ENCODE measurements at regions not wholly inside any gene's neighbourhood (a gene's known extent, or its start where the extent isn't known, plus 50 kb on each side); places are given as distances from the start of the nearest gene placed in this dataset.
"Not testable (repeated sequence)": the region's sequence is repeated elsewhere in the genome, so short reads cannot be mapped to it uniquely, and the experiment has no call there.

DNA sequence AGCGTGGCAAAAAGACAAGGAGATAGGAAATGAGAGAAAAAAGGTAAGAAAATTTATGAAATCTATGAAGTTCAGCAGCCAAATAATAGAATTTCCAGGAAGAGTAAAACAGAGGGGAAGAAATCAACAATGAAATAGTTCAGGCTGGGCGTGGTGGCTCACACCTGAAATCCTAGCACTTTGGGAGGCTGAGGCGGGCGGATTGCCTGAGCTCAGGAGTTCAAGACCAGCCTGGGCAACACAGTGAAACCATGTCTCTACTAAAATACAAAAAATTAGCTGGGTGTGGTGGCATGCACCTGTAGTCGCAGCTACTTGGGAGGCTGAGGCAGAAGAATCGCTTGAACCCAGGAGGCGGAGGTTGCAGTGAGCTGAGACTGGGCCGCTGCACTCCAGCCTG, 62.1 kb upstream of the RESF1 start:
- TF ChIP-seq, protein P1, sequence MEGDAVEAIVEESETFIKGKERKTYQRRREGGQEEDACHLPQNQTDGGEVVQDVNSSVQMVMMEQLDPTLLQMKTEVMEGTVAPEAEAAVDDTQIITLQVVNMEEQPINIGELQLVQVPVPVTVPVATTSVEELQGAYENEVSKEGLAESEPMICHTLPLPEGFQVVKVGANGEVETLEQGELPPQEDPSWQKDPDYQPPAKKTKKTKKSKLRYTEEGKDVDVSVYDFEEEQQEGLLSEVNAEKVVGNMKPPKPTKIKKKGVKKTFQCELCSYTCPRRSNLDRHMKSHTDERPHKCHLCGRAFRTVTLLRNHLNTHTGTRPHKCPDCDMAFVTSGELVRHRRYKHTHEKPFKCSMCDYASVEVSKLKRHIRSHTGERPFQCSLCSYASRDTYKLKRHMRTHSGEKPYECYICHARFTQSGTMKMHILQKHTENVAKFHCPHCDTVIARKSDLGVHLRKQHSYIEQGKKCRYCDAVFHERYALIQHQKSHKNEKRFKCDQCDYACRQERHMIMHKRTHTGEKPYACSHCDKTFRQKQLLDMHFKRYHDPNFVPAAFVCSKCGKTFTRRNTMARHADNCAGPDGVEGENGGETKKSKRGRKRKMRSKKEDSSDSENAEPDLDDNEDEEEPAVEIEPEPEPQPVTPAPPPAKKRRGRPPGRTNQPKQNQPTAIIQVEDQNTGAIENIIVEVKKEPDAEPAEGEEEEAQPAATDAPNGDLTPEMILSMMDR (IDR thresholded peaks at IDR 0.05; ENCODE audit: insufficient read depth, low read length, poor library complexity, severe bottlenecking) = not testable (repeated sequence)
- TF ChIP-seq EZH2phosphoT487 (conservative IDR thresholded peaks at IDR 0.05; ENCODE audit: low read length) = not testable (repeated sequence)
